22Rv1 (cell line): ENCODE measurements at regions not wholly inside any gene's neighbourhood (a gene's known extent, or its start where the extent isn't known, plus 50 kb on each side); places are given as distances from the start of the nearest gene placed in this dataset.

Source experiments
- ZFX ChIP-seq: fragments of 450-650 bp; IDR thresholded peaks from 2 replicates; pipeline ENCODE4 v1.6.1; 2017; ENCODE audit warnings: antibody characterized with exemption, borderline replicate concordance
- TF ChIP-seq, protein P1 (sequence below): fragments of 450-650 bp; IDR thresholded peaks from 2 replicates; pipeline ENCODE4 v1.5.1; 2017; ENCODE audit warnings: mild to moderate bottlenecking

DNA sequence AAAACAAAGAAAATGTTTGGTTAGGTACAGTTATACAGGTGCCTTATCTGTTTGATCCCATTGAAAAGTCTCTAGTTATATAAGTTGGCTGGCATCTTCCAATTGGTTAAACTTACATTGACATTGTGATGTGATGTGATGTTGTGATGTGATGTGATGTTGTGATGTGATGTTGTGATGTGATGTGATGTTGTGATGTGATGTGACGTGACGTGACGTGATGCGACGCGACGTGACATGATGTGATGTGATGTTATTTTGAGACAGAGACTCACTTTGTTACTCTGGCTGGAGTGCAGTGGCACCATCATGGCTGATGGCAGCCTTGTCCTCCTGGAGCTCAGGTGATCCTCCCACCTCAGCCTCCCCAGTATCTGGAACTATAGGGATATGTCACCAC is 507.6 kb downstream of the HAO1 start:
- TF ChIP-seq, protein P1, sequence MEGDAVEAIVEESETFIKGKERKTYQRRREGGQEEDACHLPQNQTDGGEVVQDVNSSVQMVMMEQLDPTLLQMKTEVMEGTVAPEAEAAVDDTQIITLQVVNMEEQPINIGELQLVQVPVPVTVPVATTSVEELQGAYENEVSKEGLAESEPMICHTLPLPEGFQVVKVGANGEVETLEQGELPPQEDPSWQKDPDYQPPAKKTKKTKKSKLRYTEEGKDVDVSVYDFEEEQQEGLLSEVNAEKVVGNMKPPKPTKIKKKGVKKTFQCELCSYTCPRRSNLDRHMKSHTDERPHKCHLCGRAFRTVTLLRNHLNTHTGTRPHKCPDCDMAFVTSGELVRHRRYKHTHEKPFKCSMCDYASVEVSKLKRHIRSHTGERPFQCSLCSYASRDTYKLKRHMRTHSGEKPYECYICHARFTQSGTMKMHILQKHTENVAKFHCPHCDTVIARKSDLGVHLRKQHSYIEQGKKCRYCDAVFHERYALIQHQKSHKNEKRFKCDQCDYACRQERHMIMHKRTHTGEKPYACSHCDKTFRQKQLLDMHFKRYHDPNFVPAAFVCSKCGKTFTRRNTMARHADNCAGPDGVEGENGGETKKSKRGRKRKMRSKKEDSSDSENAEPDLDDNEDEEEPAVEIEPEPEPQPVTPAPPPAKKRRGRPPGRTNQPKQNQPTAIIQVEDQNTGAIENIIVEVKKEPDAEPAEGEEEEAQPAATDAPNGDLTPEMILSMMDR: no peak
- no peak for TF ChIP-seq ZFX
